SJCRH30 (cell line): ENCODE measurements at regions not wholly inside any gene's neighbourhood (a gene's known extent, or its start where the extent isn't known, plus 50 kb on each side); places are given as distances from the start of the nearest gene placed in this dataset.
"Not testable (repeated sequence)": the region's sequence is repeated elsewhere in the genome, so short reads cannot be mapped to it uniquely, and the experiment has no call there.

Experiments
- DNase-seq, 2 experiments: peaks; one replicate each; pipeline ENCODE4 v3.0.0-alpha.2; 2015 to 2020
- H3K27ac ChIP-seq: fragments of 250-450 bp; sonication (Bioruptor Pico); 2 replicates; pipeline ENCODE4 v1.5.1; 2020; ENCODE audit warnings: mild to moderate bottlenecking, moderate library complexity
- H3K27me3 ChIP-seq: fragments of 250-450 bp; sonication (Bioruptor Pico); 2 replicates; pipeline ENCODE4 v1.5.1; 2020; ENCODE audit warnings: mild to moderate bottlenecking, moderate library complexity
- H3K36me3 ChIP-seq: fragments of 250-450 bp; sonication (Bioruptor Pico); 2 replicates; pipeline ENCODE4 v1.5.1; 2020; ENCODE audit warnings: mild to moderate bottlenecking, moderate library complexity
- H3K4me1 ChIP-seq: fragments of 250-450 bp; sonication (Bioruptor Pico); 2 replicates; pipeline ENCODE4 v1.5.1; 2020; ENCODE audit warnings: mild to moderate bottlenecking, moderate library complexity
- H3K4me3 ChIP-seq: fragments of 250-450 bp; sonication (Bioruptor Pico); 2 replicates; pipeline ENCODE4 v1.5.1; 2020; ENCODE audit warnings: mild to moderate bottlenecking, moderate library complexity
- H3K9me3 ChIP-seq: fragments of 250-450 bp; sonication (Bioruptor Pico); replicated peaks from 2 replicates; pipeline ENCODE4 v1.5.1; 2020; ENCODE audit warnings: mild to moderate bottlenecking, moderate library complexity

DNA sequence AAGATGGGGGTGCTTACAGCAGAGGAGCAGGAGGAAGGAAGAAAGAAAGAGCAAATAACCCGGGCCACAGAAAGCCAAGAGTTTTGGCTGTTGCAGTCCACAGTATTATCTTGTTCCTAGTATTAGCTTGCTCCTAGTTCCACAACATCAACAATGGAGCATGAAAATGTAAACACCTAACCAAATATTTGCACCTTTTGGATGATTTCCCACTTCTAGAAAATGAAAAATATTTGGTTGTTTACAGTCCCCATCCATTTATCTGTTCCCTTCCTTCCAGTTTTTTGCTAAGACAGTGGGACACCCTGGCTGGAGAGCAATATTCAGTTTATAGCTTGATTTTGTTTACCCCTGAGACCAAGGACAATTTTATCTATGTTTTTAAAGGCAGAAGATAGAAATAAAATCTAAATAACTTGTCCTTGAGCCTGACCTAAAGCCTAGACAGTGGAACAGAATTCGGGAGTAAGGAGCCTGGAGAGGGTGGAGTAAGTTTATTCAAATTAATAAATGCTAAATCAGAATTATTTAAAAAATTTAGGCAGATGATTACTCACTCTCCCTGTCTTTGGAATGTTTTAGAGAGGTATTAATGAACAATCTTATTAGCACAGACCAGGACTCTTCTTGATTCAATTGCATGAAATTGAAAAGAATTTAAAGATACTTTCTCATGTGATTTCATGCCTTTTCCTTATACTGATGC is 51.6 kb downstream of the RESF1 start:
- Histone ChIP-seq H3K36me3 (no peaks in the 10 kb centered on the region), H3K4me1 (no peaks in the 10 kb centered on the region), H3K27ac (no peak overlapping the region), H3K4me3 (no peak overlapping the region), H3K27me3 (no peaks in the 10 kb centered on the region), H3K9me3 (no peaks in the 10 kb centered on the region)
- no peak for DNase-seq

DNA sequence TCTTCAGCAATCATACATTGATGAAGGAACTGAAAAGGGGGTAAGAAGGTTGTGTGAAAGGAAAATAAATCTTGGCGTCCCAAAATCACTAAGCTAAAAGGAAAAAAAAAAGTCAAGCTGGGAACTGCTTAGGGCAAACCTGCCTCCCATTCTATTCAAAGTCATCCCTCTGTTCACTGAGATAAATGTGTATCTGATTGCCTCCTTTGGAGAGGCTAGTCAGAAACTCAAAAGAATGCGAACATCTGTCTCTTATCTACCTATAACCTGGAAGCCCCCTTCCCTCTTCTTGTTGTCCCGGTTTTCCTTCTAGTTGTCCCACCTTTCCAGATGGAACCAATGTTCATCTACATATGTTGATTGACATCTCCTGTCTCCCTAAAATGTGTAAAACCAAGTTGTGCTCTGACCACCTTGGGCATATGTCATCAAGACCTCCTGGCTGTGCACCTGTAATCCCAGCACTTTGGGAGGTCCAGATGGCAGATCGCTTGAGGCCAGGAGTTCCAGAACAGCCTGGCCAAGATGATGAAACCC is 53.1 kb downstream of the RESF1 start:
- Histone ChIP-seq H3K4me3 (no peak overlapping the region), H3K27ac (no peak overlapping the region), H3K27me3 (no peaks in the 10 kb centered on the region), H3K9me3 (no peaks in the 10 kb centered on the region), H3K36me3 (no peaks in the 10 kb centered on the region), H3K4me1 (no peaks in the 10 kb centered on the region)
- no peak for DNase-seq

DNA sequence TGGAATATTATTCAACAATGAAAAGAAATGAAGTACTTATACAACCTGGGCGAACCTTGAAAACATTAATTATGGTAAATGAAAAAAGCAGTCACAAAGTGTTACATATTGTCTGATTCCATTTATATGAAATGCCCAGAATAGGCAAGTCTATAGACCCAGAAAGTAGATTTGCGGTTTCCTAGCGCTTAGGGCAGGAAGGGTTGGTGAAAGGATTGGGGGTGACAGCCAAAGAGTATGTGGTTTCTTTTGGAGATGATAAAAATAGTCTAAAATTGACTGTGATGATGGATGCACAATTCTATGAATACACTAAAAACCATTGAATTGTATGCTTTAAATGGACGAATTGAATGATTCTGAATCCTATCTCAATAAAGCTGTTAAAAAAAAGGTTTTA is 55.8 kb downstream of the RESF1 start:
- H3K27me3 ChIP-seq = no peaks in the 10 kb centered on the region
- H3K4me1 ChIP-seq = no peaks in the 10 kb centered on the region
- no peaks in the 10 kb centered on the region for H3K9me3 ChIP-seq
- H3K36me3 ChIP-seq = no peaks in the 10 kb centered on the region
- H3K4me3 ChIP-seq = no peak overlapping the region
- DNase-seq = no peak
- no peak overlapping the region for H3K27ac ChIP-seq

DNA sequence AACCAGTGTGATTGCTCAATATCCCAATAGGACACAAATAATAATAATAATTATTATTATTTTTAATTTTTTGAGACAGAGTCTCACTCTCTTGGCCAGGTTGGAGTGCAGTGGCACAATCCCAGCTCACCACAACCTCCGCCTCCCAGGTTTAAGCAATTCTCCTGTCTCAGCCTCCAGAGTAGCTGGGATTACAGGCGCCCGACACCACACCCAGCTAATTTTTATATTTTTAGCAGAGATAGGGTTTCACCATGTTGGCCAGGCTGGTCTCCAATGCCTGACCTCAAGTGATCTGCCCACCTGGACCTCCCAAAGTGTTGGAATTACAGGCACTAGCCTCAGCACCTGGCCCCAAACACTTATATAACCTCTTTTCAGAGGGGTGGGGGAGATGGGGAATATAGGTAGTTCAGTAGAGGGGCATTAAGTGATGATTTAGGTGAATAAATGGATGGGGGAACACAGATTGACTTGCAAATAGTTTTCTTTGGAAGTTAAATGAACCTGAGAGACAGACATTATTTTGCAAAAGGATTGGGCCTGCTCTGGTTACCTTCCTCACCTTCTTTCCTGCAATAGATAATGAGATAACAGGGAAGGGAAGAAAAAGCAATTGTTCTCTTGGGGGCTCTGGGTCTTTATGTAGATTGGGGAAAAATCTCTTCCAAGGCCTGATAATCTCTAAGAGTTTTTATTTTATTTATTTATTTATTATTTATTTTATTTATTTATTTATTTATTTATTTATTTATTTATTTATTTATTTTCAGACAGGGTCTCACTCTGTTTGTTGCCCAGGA is 57.7 kb downstream of the RESF1 start:
- DNase-seq = no peak
- no peaks in the 10 kb centered on the region for H3K9me3 ChIP-seq
- no peak overlapping the region for H3K4me3 ChIP-seq
- H3K36me3 ChIP-seq = no peaks in the 10 kb centered on the region
- H3K4me1 ChIP-seq = no peaks in the 10 kb centered on the region
- no peak overlapping the region for H3K27ac ChIP-seq
- no peaks in the 10 kb centered on the region for H3K27me3 ChIP-seq

DNA sequence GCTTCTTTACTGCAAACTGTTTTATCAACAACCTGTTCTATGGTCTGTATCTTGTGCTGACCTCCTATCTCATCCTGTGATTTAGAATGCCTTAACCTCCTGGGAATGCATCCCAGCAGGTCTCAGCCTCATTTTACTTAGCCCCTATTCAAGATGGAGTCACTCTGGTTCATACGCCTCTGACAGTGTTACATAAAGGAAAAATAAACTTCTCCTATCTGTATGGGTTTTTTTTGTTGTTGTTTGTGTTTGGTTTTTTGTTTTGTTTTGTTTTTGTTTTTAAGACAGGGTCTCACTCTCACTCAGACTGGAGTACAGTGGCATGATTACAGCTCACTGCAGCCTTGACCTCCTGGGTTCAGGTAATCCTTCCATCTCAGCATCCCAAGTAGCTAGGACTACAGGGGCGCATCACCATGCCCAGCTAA is 62.1 kb downstream of the RESF1 start:
- Histone ChIP-seq H3K27ac (no peak overlapping the region), H3K27me3 (no peaks in the 10 kb centered on the region), H3K4me3 (no peak overlapping the region), H3K4me1 (no peaks in the 10 kb centered on the region), H3K36me3 (no peaks in the 10 kb centered on the region), H3K9me3 (no peaks in the 10 kb centered on the region)
- DNase-seq = no peak

DNA sequence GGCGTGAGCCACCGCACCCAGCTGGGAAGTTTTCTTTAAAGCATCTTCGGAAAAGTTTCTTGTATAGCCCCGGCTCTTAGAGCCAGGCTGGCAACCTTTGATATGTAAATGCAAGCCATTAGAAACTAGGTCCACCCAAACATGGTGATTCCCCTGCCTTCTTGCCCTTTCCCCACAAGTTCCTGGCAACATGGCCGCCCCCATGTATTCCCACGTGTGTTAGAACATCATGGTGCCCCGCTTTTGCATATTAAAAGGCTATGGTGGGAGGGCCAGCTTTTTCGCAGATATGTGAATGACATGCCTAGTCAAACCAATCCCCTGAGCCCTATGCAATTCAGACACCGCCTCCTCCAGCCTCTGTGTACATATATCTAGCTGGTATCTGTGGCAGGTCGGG is 63.2 kb downstream of the RESF1 start:
- not testable (repeated sequence) for H3K36me3 ChIP-seq, H3K27me3 ChIP-seq, DNase-seq, H3K4me3 ChIP-seq, H3K4me1 ChIP-seq, H3K27ac ChIP-seq, H3K9me3 ChIP-seq

DNA sequence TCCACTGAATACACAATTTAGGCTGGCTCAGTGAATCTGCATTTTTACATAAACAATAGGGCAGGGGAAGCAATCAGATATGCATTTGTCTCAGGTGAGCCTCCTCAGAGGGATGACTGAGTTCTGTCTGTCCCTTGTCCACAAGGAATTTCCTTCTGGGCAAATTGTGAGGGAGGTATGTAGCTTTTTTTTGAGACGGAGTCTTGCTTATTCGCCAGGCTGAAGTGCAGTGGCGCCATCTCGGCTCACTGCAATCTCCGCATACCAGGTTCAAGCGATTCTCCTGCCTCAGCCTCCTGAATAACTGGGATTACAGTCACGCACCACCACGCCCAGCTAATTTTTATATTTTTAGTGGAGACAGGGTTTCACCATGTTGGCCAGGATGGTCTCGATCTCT is 64.6 kb downstream of the RESF1 start:
- DNase-seq, H3K9me3 ChIP-seq, H3K36me3 ChIP-seq, H3K27me3 ChIP-seq, H3K27ac ChIP-seq, H3K4me1 ChIP-seq, H3K4me3 ChIP-seq: not testable (repeated sequence)

DNA sequence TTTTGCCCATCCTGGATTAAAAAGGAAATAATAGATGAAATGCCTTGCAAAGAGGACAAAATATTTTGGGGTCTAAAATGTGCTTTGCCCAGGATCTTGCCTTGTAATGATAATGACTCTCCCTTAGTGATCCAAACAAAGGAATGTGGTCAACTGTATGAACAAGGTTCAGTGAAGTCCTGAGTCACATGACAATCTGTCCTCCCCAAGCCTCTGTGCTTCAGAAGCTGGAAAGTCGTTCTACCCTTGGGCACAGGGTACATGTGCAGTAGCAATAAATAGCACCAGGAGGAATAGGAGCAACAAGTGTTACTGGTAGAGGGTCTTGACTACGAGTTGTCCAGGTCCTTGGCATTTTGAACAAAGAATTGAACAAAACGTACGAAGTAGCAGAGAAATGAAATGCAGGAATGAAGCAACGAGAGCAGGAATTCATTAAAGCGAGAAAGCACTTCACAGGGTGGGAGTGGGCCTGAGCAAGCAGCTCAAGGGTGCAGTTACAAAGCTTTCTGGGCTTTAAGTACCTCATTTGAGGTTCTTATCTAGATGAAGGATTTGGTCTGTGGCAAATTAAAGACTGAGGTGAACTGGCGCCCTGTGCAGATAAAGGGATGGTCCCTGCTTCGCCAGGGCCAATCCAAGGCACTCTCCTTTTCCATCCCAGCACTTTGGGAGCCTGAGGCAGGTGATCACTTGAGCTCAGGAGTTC is 65.8 kb downstream of the RESF1 start:
- Histone ChIP-seq H3K4me1 (no peaks in the 10 kb centered on the region), H3K27me3 (no peaks in the 10 kb centered on the region), H3K36me3 (no peaks in the 10 kb centered on the region), H3K9me3 (no peaks in the 10 kb centered on the region), H3K4me3 (no peak overlapping the region), H3K27ac (no peak overlapping the region)
- DNase-seq = no peak

DNA sequence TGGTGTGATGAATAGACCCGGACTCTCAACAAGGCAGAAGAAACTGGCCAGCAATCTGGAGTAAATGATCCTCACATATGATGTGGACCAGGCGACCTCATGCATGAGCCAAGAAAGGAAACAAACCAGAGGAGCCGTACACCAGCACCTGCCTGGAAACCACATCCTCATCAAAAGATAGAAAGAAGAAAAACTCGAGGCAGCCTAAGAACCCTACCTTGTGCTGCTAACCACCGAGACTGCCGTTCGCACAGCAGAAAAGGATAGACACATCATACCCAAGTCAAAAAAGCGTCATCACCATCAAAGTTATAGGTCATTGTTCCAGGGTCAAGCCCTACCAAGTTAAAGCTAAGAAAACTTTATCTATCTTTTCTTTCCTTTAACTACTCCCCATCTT is 66.7 kb downstream of the RESF1 start:
- no peaks in the 10 kb centered on the region for H3K4me1 ChIP-seq
- H3K9me3 ChIP-seq = no peaks in the 10 kb centered on the region
- H3K27me3 ChIP-seq = no peaks in the 10 kb centered on the region
- DNase-seq = no peak
- no peaks in the 10 kb centered on the region for H3K36me3 ChIP-seq
- H3K27ac ChIP-seq = no peak overlapping the region
- no peak overlapping the region for H3K4me3 ChIP-seq

DNA sequence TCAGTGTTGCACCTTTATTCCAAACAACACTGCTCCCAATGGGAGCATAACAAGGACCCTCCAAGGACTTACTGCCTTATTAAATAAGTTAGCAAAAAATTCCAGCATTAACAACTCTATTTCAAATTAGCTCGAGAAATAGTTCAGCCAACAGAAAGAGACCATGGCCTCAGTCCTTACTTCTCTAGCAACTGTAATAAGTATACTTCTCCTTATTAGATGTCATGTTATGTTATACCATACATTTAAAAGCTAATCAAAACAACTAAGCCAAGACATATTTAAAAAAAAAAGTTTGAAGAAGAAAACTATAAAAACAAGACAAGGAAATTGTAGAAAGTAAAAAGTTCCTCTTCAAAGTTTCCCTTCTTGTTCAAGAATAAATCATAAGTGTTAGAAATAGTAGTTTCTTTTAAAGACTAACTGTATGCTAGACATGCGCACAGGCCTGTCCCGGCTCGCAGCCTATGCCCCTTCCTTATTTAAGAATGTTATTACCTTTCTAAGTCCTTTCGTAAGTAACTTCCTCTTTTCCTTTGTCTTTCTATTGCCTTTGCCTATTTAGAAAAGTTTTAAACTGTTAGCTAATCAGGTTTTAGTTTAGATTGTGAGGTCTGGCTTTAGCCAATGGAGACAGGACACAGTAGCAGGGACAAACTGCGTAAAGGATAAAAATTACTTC is 68.6 kb downstream of the RESF1 start:
- no peaks in the 10 kb centered on the region for H3K9me3 ChIP-seq
- H3K36me3 ChIP-seq = no peaks in the 10 kb centered on the region
- no peak for DNase-seq
- no peaks in the 10 kb centered on the region for H3K4me1 ChIP-seq
- no peaks in the 10 kb centered on the region for H3K27me3 ChIP-seq
- no peak overlapping the region for H3K4me3 ChIP-seq
- no peak overlapping the region for H3K27ac ChIP-seq

DNA sequence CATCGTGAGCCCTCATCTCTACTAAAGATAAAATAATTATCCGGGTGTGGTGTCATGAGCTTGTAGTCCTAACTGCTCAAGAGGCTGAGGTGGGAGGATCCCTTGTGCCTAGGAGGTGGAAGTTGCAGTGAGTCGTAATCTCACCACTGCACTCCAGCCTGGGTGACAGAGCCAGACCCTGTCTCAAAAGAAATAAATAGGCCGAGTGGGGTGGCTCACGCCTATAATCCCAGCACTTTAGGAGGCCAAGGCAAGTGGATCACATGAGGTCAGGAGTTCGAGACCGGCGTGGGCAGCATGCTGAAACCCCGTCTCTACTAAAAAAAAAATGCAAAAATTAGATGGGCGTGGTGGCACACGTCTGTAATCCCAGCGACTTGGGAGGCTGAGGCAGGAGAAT is 70.9 kb downstream of the RESF1 start:
- no peak for DNase-seq
- no peak overlapping the region for H3K4me3 ChIP-seq
- H3K9me3 ChIP-seq = no peaks in the 10 kb centered on the region
- H3K4me1 ChIP-seq = no peaks in the 10 kb centered on the region
- H3K27ac ChIP-seq = no peak overlapping the region
- no peaks in the 10 kb centered on the region for H3K36me3 ChIP-seq
- no peaks in the 10 kb centered on the region for H3K27me3 ChIP-seq

DNA sequence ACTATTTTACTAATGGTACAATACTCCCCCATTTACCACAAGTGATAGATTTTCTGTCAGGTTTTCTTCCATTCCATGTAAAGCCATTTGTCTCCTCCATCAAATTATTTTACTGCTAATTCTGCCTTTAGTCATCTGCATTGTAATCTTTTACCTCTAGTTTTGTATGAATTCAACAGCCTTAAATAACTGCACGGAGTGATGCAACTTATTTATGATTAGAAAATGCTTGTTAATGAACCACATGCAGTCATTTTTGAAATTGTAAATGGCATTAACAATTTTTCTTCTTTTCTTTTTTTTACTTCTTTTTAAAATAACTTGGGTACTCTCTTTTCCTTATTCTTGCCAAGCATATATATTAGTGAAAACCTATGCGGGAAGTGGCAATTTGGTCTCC is 71.5 kb downstream of the RESF1 start:
- no peak overlapping the region for H3K4me3 ChIP-seq
- no peaks in the 10 kb centered on the region for H3K9me3 ChIP-seq
- H3K4me1 ChIP-seq = no peaks in the 10 kb centered on the region
- no peak for DNase-seq
- H3K27me3 ChIP-seq = no peaks in the 10 kb centered on the region
- H3K27ac ChIP-seq = no peak overlapping the region
- no peaks in the 10 kb centered on the region for H3K36me3 ChIP-seq

DNA sequence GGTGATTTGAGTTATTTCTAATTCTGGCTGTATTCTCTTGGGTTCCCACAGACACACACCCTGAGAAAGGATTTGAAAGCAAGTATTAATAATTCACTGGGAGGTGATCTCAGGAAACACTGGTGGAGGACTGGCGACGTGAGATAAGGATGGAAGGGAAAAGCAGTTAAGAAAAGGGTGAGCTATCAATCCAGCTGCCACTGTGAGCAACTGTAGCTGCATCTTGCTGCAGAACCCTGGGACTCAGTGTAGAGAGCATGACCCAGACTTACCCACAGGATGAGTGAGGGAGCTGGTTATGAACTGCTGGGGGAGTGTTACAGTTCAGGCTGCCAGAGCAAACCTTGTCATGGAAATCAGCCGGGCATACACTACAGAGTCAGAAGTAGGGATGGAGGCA is 71.9 kb downstream of the RESF1 start:
- Histone ChIP-seq H3K36me3 (no peaks in the 10 kb centered on the region), H3K9me3 (no peaks in the 10 kb centered on the region), H3K4me1 (no peaks in the 10 kb centered on the region), H3K4me3 (no peak overlapping the region), H3K27ac (no peak overlapping the region), H3K27me3 (no peaks in the 10 kb centered on the region)
- no peak for DNase-seq

DNA sequence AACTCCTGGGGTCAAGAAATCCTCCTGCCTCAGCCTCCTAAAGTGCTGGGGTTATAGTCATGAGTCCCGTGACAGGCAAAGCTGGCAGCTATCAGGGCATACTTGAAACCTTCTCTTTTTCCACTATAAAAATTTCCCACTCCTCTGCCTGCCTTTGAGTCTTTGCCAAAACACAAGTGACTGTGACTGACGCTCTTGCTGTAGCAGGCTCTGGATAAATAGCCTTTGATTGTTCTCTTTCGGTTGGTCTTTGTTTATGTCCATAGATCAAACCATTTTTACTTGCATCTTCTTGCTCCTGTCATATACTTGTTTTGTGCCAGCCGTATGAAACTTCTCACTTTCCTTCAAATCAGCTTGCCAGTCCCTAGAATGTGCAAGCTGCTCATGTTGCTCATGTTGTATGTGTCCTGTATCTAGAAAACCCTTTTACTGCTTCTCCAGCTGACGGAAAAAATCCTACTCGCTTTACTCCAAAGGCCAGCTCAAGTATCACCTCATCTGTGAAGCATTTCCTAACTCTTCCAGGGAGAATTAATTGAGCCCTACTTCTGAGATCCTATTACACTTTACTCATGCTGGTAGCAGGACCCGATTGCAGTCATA is 73.1 kb downstream of the RESF1 start:
- Histone ChIP-seq H3K27me3 (no peaks in the 10 kb centered on the region), H3K36me3 (no peaks in the 10 kb centered on the region), H3K9me3 (no peaks in the 10 kb centered on the region), H3K27ac (no peak overlapping the region), H3K4me3 (no peak overlapping the region), H3K4me1 (no peaks in the 10 kb centered on the region)
- DNase-seq = peak in 1 of 2 experiments; percentile 47
